ENCODE measurements at regions not wholly inside any gene's neighbourhood (a gene's known extent, or its start where the extent isn't known, plus 50 kb on each side); places are given as distances from the start of the nearest gene placed in this dataset.

- TF ChIP-seq CTCF (IDR thresholded peaks at IDR 0.05; ENCODE audit: low read depth, low read length, missing input control) = no peak
- TF ChIP-seq JUND (IDR thresholded peaks at IDR 0.05) = no peak
These were observed 137.0 kb upstream of the CTNNA2 start for GRCh38 chr2:79375817-79376216.
